GM12891 (cell line): ENCODE measurements at regions not wholly inside any gene's neighbourhood (a gene's known extent, or its start where the extent isn't known, plus 50 kb on each side); places are given as distances from the start of the nearest gene placed in this dataset.

Experiments used
- POLR2A ChIP-seq: IDR thresholded peaks from 2 replicates; pipeline ENCODE4 v1.6.1; 2011; ENCODE audit warnings: low read depth, low read length, control low read depth
- POLR2AphosphoS5 ChIP-seq: IDR thresholded peaks from 2 replicates; pipeline ENCODE4 v1.6.1; 2011; ENCODE audit warnings: low read depth, low read length, control low read depth

- TF ChIP-seq POLR2AphosphoS5 (no peak), POLR2A (no peak)
Measured at GRCh38 chr4:36753048-36753447, 471.6 kb downstream of the DTHD1 start.
